HK-2 (cell line): ENCODE measurements at regions not wholly inside any gene's neighbourhood (a gene's known extent, or its start where the extent isn't known, plus 50 kb on each side); places are given as distances from the start of the nearest gene placed in this dataset.

Source experiments
- DNase-seq: peaks from one replicate; pipeline ENCODE4 v3.0.0-alpha.2; 2018; ENCODE audit not compliant: unreplicated experiment

DNA sequence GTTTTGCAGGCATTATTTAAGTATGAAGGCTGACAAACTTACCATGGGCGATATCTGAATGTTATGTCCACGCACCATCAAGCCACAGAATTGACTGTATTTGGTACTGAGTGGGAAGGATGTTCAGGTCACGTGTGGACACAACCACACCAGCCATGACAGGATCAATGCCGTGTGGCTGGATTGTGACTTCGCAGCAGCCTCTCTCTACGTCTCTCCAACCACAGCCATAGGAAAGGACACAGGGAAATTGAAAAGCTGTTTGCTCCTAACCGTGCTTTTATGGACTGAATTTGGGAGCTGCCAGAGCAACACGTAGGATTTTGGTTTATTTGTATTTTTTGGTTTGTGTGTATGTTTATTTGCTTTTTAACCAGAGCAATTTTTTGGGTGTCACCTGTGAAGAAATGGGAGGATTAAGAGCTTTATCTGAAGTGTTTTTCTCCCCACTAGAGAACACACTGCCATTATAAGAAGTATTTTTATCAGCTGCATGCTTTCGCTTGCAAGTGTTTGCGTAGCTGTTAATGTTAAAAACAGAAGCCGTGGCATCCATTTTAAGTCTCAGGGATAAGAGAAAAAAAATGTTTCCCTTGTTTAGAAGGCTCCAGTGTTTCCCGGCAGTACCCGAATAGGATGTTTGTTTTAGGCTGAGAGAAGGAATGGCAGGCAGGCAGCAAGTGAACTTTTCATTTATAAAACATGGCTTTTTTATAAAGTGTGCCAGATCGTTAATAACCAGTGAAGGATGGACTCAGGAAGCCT is 401.1 kb upstream of the NFE2L3 start:
- DNase-seq = no peak

- DNase-seq = no peak
Measured at GRCh38 chr7:25752154-25752553, 399.8 kb upstream of the NFE2L3 start.

DNA sequence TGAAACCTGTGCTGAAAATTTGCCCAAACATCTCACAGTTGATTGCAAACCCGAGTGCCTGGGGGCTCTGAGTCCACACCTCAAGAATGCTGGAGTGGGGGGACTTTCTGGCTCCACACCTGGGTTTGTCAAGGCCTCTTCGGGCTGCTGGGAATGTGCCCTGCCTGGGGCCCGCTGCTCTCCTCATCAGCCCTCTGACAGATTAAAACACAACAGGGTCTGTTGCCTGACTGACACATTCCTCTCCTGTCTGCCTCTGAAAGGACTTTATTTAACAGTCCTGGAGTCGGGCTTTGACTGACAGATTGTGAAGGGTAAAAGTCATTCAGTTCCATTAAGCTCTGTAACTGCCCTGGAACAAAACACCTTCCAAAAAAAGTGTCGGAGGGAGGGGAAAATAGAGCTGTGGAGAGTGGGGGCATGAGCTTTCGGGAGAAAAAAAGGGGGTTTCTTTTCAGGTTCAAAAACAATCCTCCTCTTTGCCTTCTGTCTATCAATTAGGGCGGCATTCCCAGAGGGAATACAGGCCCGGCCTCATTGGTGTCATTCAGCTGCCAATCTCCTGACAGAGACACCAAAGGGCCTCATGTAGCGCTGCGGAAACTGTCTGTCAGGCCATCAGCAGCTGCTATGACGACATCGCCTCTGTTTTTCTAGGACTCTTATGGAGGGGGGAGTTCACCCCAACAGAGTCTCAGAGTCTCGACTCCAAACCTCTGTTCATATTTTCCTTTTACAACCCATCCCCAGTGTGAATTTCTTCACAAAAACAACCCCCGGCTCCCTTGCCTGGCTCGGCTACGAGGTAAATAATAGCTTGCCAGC is 398.8 kb upstream of the NFE2L3 start:
- DNase-seq = no peak

DNA sequence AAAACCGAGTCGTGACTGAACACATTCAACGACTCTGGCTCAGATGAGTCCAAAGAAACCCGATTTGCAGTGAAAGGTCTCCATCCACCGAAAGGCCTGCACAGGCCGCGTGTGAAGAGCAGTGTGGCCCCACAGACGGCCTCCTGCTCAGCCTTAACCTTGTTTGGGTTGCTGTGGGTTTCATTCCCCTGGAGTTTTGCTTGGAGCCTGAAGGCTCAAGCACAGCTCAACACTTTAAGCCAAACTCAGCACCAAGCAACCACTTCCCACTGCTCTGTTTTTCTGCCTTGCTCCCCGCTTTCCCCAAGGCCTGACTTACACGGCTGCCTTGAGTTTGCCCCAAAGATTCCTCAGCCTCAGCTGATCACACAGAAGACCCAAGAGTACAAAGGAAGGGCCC is 398.2 kb upstream of the NFE2L3 start:
- DNase-seq = no peak

DNA sequence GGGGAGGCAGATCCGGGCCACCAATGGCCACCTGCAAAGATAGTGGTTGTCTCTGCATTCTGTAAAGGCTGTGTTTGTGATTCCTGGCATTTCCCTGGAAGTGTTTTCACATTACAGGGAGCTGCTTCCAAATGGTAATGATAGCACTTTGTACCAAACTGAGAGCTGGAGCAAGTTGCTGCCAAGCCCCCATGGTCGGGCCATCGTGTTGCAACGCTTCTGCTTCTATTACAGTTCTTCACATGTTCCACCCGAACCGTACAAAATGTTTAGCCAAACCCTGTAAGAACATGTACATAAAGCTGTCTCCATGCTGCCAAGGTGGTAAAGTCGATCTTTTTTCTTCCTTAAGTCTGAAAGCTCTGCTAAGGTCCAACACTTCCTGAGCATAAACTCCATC is 397.7 kb upstream of the NFE2L3 start:
- no peak for DNase-seq

- DNase-seq = no peak
Measured at GRCh38 chr7:25754751-25755150, 397.2 kb upstream of the NFE2L3 start.

DNA sequence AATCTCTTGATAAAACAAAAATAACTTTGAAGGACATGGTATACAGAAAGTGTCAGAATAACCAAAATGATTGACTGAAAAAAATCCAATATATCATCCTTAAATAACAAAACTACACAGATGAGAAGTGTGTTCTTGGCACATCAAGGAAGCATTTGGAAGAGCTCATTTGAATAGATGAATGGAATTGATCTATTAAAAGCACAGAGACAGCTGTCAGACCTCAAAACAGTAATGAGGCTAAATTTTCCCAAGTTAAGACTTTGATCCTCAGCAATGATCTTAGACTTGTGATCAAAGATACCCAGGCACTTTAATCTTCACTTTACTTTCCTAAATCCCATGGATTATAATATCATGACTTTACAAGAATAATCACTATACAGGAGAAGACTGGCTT is 395.4 kb upstream of the NFE2L3 start:
- no peak for DNase-seq

- no peak for DNase-seq
Measured at GRCh38 chr7:25758559-25758958, 393.4 kb upstream of the NFE2L3 start.

GRCh38 chr7:25759286-25759685 is 392.7 kb upstream of the NFE2L3 start:
- DNase-seq = no peak

- DNase-seq = no peak
Measured at GRCh38 chr7:25759748-25760147, 392.2 kb upstream of the NFE2L3 start.

DNA sequence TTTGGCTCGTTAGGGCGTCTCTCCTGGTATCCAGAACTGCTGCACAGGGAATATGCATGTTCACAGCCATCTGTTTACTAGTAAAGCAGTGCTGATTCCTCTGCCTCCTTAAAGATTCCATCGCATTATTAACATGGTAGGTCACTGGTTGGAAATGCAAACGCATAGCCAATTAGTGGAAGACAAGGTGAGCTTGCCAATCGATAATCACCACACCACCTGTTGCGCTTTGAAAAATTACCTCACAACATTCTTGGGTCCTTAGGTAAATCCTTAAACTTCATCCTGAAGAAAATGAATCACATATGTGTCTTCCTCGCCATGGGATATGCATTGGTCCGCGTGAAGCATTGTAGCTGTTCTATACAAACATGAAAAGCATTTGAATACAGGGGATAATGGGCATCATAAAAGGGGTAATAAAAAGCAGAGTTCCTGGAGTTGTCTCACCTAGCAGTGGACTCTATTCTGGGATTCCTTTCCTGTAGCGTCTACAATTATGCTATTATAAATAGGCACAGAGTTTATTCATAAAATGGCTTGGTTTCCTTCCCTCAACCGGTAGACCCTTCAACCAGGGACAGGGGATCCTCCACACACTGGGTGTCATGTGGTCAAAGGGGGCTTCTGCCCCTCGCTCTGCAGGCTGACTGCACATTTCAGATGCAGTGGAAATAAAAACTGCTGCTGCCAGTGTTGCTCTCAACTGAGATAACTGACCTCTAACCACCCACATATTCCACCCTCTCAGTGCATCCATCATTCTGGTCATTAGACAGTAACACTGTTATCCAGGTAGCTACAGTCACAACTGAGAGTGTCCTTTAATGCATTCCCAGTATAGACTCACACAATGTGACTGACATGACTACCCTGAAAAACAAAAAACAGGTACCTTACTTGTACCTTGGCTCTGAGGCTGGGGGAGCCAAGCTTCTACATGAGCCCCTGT is 389.2 kb upstream of the NFE2L3 start:
- DNase-seq = no peak

- DNase-seq = no peak
Measured at GRCh38 chr7:25763463-25763860, 388.5 kb upstream of the NFE2L3 start.

DNA sequence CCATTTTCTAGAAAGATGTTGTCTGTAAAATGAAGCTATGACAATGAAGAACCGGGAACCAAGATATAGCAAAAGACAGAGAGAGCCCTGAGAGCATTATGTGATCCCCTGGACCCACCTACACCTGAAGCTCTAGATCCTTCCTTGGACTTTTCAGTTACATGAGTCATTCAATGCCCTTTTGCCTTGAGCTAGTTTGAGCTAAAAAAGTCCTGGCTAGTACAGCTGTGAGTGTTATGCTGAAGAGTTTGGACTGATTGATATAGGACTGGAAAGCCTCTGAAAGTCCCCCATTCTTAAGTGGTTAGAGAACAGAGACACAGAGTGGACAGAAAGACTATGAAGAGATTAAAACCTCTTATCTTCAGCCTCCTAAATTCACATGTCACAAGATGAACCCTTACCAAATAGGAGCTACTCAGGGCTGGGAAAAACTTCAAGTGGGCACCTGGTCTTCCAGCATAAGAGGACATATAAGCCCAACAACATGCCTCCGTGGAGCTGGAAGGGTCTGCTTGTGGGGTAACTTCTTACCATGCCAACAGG is 386.8 kb upstream of the NFE2L3 start:
- no peak for DNase-seq

DNA sequence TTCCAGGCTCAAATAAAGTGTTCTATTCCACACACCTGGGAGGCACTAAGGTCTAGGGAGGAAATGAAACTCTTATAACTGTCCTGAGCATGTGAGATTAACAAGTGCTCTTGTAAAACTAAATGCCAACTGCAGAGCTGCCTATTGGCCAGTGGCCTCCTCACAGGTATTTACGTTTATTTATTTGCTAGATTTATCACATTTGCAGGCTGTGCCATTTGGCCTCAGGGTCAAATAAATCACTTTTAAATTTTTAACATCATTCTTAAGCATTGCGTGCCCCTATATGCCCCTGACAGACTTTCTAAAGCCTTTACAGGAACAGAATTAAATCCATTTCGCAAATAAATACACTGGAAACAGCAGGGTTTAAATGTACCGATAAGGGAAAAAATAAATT is 381.8 kb upstream of the NFE2L3 start:
- no peak for DNase-seq

DNA sequence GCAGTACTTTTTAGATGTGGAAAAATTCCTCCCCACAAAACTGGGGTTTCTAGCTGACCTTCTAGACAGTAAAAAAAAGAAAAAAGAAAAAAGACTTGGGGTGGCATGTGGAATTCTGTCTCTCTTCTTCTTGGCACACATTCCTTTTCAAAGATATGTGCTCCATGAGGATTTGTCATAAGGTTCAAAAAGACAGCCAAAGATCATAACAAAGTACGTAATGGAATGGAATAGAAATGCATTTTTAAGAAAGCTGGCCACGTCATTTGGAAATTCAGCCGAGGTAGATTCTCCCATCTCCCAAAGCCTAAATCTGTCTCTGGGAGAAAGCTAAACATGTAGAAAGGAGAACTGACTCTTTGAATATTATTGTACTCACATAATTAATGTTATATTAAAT is 381.3 kb upstream of the NFE2L3 start:
- no peak for DNase-seq

DNA sequence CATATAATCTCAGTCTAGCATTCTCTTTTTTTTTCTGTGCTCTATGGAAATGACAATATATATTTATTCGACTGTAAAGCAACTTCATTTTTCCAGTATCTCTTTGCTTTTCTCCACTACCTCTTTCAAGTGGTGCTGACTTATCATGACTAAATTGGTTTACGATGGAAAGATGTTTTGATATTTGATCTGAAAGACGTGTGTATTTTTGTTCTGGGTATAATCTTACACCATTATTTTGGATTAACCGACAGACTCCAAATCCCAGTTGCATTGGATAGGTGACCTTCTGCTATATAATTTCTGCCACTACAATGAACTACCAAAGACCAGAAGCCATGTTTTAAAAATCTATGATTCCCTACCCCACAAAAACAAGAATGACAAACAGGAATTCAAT is 380.5 kb upstream of the NFE2L3 start:
- DNase-seq = no peak

GRCh38 chr7:25772802-25773201 is 379.2 kb upstream of the NFE2L3 start:
- DNase-seq = no peak

GRCh38 chr7:25774675-25775074 is 377.3 kb upstream of the NFE2L3 start:
- no peak for DNase-seq

GRCh38 chr7:25775570-25775969 is 376.4 kb upstream of the NFE2L3 start:
- no peak for DNase-seq

DNA sequence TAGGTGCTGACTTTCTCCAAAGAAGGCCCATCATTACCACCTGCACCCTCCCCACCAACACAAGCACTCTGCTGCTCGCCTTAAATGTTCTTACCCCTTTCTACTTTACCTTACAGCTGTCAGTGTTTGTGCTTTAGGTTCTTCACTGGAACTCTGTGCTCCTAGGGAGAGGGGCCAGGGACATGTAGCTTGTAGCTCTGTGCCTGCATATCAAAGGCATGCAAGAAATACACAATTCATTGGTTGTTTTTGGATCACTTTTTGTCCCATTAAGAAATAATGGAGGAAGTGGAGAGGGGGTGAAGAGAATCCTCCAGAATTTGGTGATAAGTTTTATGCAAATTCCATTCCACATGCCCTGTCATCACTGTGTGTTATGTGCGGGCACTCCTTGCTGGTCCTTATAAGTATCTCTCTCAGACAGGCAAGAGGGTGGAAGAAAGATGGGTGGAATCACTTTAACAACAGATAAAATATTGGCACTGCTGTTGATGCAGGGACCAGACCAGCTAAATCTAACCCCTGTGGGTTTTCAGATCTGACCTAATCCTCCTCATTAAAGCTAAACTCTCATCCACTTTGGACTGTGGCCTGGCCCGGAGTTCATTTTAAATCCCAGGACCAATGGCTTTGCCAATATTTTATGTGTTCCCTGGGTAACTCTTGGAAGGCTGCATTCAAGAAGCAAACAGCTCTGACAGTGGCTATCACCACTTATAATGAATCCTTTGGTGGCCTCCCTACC is 375.8 kb upstream of the NFE2L3 start:
- DNase-seq = no peak

DNA sequence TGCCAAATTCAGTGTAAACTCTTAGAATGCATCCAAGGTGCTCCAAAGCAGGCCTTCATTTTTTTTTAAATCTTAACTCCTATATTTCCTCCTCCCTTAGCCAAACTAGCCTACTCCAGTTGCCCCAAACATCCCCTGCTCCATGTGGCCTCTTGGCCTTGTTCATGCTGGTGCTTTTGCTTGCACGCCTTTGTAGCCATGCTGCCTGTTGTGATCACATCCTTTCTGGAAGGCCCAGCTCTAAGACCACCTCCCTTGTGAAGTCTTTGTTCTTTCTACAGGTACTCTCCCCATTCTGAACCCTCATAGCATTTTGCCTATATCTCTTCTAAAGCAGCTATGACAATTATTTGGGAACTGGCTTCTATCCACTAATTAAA is 375.3 kb upstream of the NFE2L3 start:
- DNase-seq = no peak
